OCI-LY7 (cell line): ENCODE measurements at regions not wholly inside any gene's neighbourhood (a gene's known extent, or its start where the extent isn't known, plus 50 kb on each side); places are given as distances from the start of the nearest gene placed in this dataset.

ENCODE experiments used
- CTCF ChIP-seq: fragments of 200-600 bp; sonication (generic); conservative IDR thresholded peaks from 2 replicates; pipeline ENCODE4 v1.5.1; 2014; ENCODE audit warnings: mild to moderate bottlenecking, antibody characterized with exemption, low read length, moderate library complexity, mixed read lengths
- EZH2phosphoT487 ChIP-seq: fragments of 200-600 bp; sonication (generic); IDR thresholded peaks from 2 replicates; pipeline ENCODE4 v1.6.1; 2018; ENCODE audit warnings: low read depth, borderline replicate concordance, mild to moderate bottlenecking, mixed run types, antibody characterized with exemption, low read length, moderate library complexity, mixed read lengths

- TF ChIP-seq CTCF: no peak
- TF ChIP-seq EZH2phosphoT487: no peak
Measured at GRCh38 chr6:139508576-139508975, 134.1 kb upstream of the CITED2 start.
